ENCODE measurements at regions not wholly inside any gene's neighbourhood (a gene's known extent, or its start where the extent isn't known, plus 50 kb on each side); places are given as distances from the start of the nearest gene placed in this dataset.

- in situ Hi-C loops (cut with MboI; ENCODE audit: low sequenced_read_pairs) (no loop called here), dilution Hi-C loops (cut with HindIII; ENCODE audit: low sequenced_read_pairs, unreplicated experiment) (no loop called here), intact Hi-C loops (cut with micrococcal nuclease) (no loop called here)
- no peaks in the 10 kb centered on the region for H3K36me3 ChIP-seq (ENCODE audit: control insufficient read depth, insufficient read depth, low read length)
- no peak overlapping the region for H3K56ac ChIP-seq (ENCODE audit: extremely low read depth, insufficient read depth, low read length)
- TF ChIP-seq NFE2L2 (IDR thresholded peaks at IDR 0.05; ENCODE audit: low read depth, low read length) (no peak), USF2 (IDR thresholded peaks at IDR 0.05; ENCODE audit: low read depth, low read length) (no peak), CHD1 (IDR thresholded peaks at IDR 0.05; ENCODE audit: low read depth, low read length) (no peak), ELK1 (IDR thresholded peaks at IDR 0.05; ENCODE audit: borderline replicate concordance, low read depth, low read length) (no peak), MAFK (IDR thresholded peaks at IDR 0.05; ENCODE audit: low read depth, low read length) (no peak), CTCF (conservative IDR thresholded peaks at IDR 0.05; ENCODE audit: low read depth, low read length) (no peak), FOS (IDR thresholded peaks at IDR 0.05; ENCODE audit: low read depth, low read length) (no peak), MAZ (IDR thresholded peaks at IDR 0.05; ENCODE audit: borderline replicate concordance, low read depth, low read length) (no peak), SMC3 (IDR thresholded peaks at IDR 0.05; ENCODE audit: low read depth, low read length) (no peak), RAD21 (IDR thresholded peaks at IDR 0.05; ENCODE audit: low read length) (no peak), RCOR1 (IDR thresholded peaks at IDR 0.05; ENCODE audit: insufficient replicate concordance, low read length) (no peak)
- no TSS peak for BruUV-seq (replicated peaks)
- no peaks in the 10 kb centered on the region for H4K20me1 ChIP-seq (ENCODE audit: insufficient read depth, low read length)
- no peaks in the 10 kb centered on the region for H3K27me3 ChIP-seq (ENCODE audit: control insufficient read depth, insufficient read depth, low read length)
- peaks cover 3% of the 10 kb centered on the region; the same call in 1 of the 2 replicates for H3K4me1 ChIP-seq (ENCODE audit: control insufficient read depth, insufficient read depth, low read length)
- no peak overlapping the region for H3K9ac ChIP-seq (ENCODE audit: low read depth, low read length)
- no peak overlapping the region for H3K4me2 ChIP-seq (ENCODE audit: low read depth, low read length)
- ATAC-seq (ENCODE audit: low read depth) (peak; percentile 72), DNase-seq (no peak)
- H3K9me3 ChIP-seq (ENCODE audit: control insufficient read depth, insufficient read depth, low read length), result peaks cover 2% of the 10 kb centered on the region; the same call in 1 of the 2 replicates
- no peak overlapping the region for H4K8ac ChIP-seq (ENCODE audit: low read depth in 2 of 2, low read length in 2 of 2)
- H2BK15ac ChIP-seq (ENCODE audit: low read depth, low read length), result no peak overlapping the region
- H3K18ac ChIP-seq (ENCODE audit: low read depth, low read length), result no peak overlapping the region
- no peaks in the 10 kb centered on the region for H3K79me1 ChIP-seq (ENCODE audit: low read depth in 1 of 2, low read length in 2 of 2)
- ChIA-PET CTCF (no interaction called here), POLR2A (ENCODE audit: unreplicated experiment) (no interaction called here)
- no CpG with 5 or more reads among the region's 6 CpGs for WGBS, 2 experiments (ENCODE audit: extremely low coverage in 2 of 2, insufficient read length in 1 of 2)
- H3K23ac ChIP-seq (ENCODE audit: low read depth, low read length), result no peak overlapping the region
- H3K4me3 ChIP-seq (ENCODE audit: insufficient read depth, low read depth, low read length), result no peak overlapping the region
- no peak overlapping the region for H2AK9ac ChIP-seq (replicated peaks; ENCODE audit: low read depth, low read length, poor library complexity)
- H3K9me1 ChIP-seq (ENCODE audit: insufficient read depth, low read length), result no peaks in the 10 kb centered on the region
- peak overlapping the region; percentile 8 for H2BK120ac ChIP-seq (ENCODE audit: low read depth, low read length)
- H4K91ac ChIP-seq (ENCODE audit: insufficient read depth, low read depth, low read length), result no peak overlapping the region
- peak overlapping the region; percentile 26 for H2AFZ ChIP-seq (replicated peaks; ENCODE audit: low read length, poor library complexity)
- H4K5ac ChIP-seq (ENCODE audit: low read depth, low read length), result no peak overlapping the region
- no peak overlapping the region for H2AK5ac ChIP-seq (ENCODE audit: low read depth, low read length)
- peak overlapping the region; percentile 4; the same call in 1 of the 2 replicates for H3K4ac ChIP-seq (ENCODE audit: low read depth, low read length)
- H2BK20ac ChIP-seq (ENCODE audit: low read depth, low read length), result no peak overlapping the region
- no peak overlapping the region for H2BK5ac ChIP-seq (ENCODE audit: low read depth, low read length, poor library complexity, severe bottlenecking)
- no peak overlapping the region for H3K14ac ChIP-seq (replicated peaks; ENCODE audit: low read depth, low read length)
- H3K27ac ChIP-seq (ENCODE audit: insufficient read depth, low read length), result no peak overlapping the region
Measured at GRCh38 chr7:24024276-24025068, 259.5 kb upstream of the NPY start.

All from IMR-90 (cell line).